ENCODE measurements at regions not wholly inside any gene's neighbourhood (a gene's known extent, or its start where the extent isn't known, plus 50 kb on each side); places are given as distances from the start of the nearest gene placed in this dataset.

- Mint-ChIP-seq H3K9me3 (no peaks in the 10 kb centered on the region; the same call in 2 of the 3 replicates), H3K4me1 (peaks cover 17% of the 10 kb centered on the region), H3K36me3 (ENCODE audit: low read depth) (peaks cover 3% of the 10 kb centered on the region; the same call in 1 of the 3 replicates), H3K27ac (0 out of 2 replicates have a peak overlapping the region, but pooled peaks have one; percentile 67), H3K4me3 (no peak overlapping the region), H3K27me3 (ENCODE audit: insufficient read depth, low read depth, poor library complexity) (peaks cover 2% of the 10 kb centered on the region)
- H3K4me1 ChIP-seq (ENCODE audit: insufficient read depth): peaks cover 15% of the 10 kb centered on the region
- ATAC-seq (no peak), DNase-seq (ENCODE audit: low spot score) (no peak)
- no peaks in the 10 kb centered on the region for H4K20me1 ChIP-seq (replicated peaks; ENCODE audit: insufficient read depth)
- H3K36me3 ChIP-seq (ENCODE audit: insufficient read depth): no peaks in the 10 kb centered on the region
- H3K27me3 ChIP-seq (ENCODE audit: insufficient read depth): no peaks in the 10 kb centered on the region
- H3K9me2 ChIP-seq (ENCODE audit: insufficient read depth): 0 out of 2 replicates have a peak, but pooled peaks cover 6% of the 10 kb centered on the region
- H3K27ac ChIP-seq (ENCODE audit: low read depth): no peak overlapping the region
- H3K4me2 ChIP-seq: no peak overlapping the region
- H2AFZ ChIP-seq: no peak overlapping the region
- TF ChIP-seq CREB1 (CRISPR knock-in tag; IDR thresholded peaks at IDR 0.05; ENCODE audit: low read depth) (no peak), EZH2phosphoT487 (IDR thresholded peaks at IDR 0.05; ENCODE audit: unreplicated experiment) (no peak), ZNF331 (CRISPR knock-in tag; IDR thresholded peaks at IDR 0.05; ENCODE audit: low read depth) (no peak), CTCF (conservative IDR thresholded peaks at IDR 0.05; ENCODE audit: low read depth in 2 of 2) (no peak), REST (IDR thresholded peaks at IDR 0.05; ENCODE audit: unreplicated experiment) (no peak), NANOG (IDR thresholded peaks at IDR 0.05; ENCODE audit: borderline replicate concordance) (no peak), EZH2 (IDR thresholded peaks at IDR 0.05; ENCODE audit: low read depth, unreplicated experiment) (no peak), JUNB (IDR thresholded peaks at IDR 0.05; ENCODE audit: unreplicated experiment) (no peak), ETS1 (IDR thresholded peaks at IDR 0.05) (no peak)
- H3F3A ChIP-seq (replicated peaks; ENCODE audit: low read depth): 0 out of 2 replicates have a peak, but pooled peaks cover 3% of the 10 kb centered on the region
- no peaks in the 10 kb centered on the region for H3K79me2 ChIP-seq (replicated peaks; ENCODE audit: insufficient read depth)
- H3K4me3 ChIP-seq: no peak overlapping the region
Measured at GRCh38 chr16:74094962-74095361, 201.7 kb upstream of the PSMD7 start.
